ENCODE measurements at regions not wholly inside any gene's neighbourhood (a gene's known extent, or its start where the extent isn't known, plus 50 kb on each side); places are given as distances from the start of the nearest gene placed in this dataset.

DNA sequence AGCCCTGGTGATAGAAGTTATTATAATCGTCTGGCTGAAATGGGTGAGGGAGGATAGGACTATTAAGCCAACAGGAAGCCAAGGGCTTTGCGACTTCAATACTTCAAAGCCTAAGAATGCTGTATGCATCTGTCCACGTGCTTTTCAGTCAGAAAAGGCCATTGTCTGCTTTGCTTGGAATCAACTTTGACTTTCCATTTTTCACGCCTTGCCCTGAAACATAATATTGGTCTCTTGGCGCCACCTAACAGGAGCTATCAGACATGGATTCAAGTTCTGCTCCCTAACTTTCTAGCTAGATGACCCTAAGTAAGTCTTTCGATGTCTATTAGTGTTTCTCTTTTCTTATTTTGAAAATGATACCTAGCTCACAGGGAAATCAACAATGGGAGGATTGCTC lies 572.6 kb downstream of the TLR4 start:
- no peak for TF ChIP-seq TAF1 (IDR thresholded peaks at IDR 0.05; ENCODE audit: borderline replicate concordance, insufficient read depth, low read length)
- TF ChIP-seq FOXP2 (optimal IDR thresholded peaks at IDR 0.05; ENCODE audit: borderline replicate concordance, extremely low read depth, extremely low read length, insufficient read depth) = no peak
- TF ChIP-seq SIN3A (IDR thresholded peaks at IDR 0.05; ENCODE audit: borderline replicate concordance, insufficient read depth, low read length) = no peak
- TF ChIP-seq POLR2AphosphoS5 (IDR thresholded peaks at IDR 0.05; ENCODE audit: low read depth, low read length) = no peak
- TF ChIP-seq, protein P1, sequence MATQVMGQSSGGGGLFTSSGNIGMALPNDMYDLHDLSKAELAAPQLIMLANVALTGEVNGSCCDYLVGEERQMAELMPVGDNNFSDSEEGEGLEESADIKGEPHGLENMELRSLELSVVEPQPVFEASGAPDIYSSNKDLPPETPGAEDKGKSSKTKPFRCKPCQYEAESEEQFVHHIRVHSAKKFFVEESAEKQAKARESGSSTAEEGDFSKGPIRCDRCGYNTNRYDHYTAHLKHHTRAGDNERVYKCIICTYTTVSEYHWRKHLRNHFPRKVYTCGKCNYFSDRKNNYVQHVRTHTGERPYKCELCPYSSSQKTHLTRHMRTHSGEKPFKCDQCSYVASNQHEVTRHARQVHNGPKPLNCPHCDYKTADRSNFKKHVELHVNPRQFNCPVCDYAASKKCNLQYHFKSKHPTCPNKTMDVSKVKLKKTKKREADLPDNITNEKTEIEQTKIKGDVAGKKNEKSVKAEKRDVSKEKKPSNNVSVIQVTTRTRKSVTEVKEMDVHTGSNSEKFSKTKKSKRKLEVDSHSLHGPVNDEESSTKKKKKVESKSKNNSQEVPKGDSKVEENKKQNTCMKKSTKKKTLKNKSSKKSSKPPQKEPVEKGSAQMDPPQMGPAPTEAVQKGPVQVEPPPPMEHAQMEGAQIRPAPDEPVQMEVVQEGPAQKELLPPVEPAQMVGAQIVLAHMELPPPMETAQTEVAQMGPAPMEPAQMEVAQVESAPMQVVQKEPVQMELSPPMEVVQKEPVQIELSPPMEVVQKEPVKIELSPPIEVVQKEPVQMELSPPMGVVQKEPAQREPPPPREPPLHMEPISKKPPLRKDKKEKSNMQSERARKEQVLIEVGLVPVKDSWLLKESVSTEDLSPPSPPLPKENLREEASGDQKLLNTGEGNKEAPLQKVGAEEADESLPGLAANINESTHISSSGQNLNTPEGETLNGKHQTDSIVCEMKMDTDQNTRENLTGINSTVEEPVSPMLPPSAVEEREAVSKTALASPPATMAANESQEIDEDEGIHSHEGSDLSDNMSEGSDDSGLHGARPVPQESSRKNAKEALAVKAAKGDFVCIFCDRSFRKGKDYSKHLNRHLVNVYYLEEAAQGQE (IDR thresholded peaks at IDR 0.05; ENCODE audit: insufficient read depth in 1 of 2, low read depth in 2 of 2, low read length in 2 of 2) = no peak

DNA sequence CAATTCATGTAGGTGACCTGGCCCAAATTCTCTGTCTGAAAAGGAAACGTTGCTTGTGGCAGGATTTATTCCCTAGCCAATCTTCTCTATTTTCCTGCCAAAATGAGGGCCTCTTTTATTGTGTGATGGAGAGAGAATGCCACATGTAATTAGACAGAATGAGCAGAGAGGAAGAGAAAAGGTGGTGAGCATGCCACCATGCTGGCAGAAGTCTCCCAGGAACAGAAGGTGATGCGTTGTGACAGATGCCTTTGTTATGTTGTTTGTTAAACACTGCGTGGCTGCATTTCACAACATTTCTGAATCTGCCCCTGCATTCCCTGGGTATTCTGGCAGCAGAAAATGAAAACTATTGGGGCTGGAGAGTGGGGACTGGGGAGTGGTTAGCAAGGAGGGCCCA lies 577.6 kb downstream of the TLR4 start:
- TF ChIP-seq POLR2AphosphoS5 (IDR thresholded peaks at IDR 0.05; ENCODE audit: low read depth, low read length) (no peak), TAF1 (IDR thresholded peaks at IDR 0.05; ENCODE audit: borderline replicate concordance, insufficient read depth, low read length) (no peak), FOXP2 (optimal IDR thresholded peaks at IDR 0.05; ENCODE audit: borderline replicate concordance, extremely low read depth, extremely low read length, insufficient read depth) (no peak), SIN3A (IDR thresholded peaks at IDR 0.05; ENCODE audit: borderline replicate concordance, insufficient read depth, low read length) (no peak)
- TF ChIP-seq, protein P1 (IDR thresholded peaks at IDR 0.05; ENCODE audit: insufficient read depth in 1 of 2, low read depth in 2 of 2, low read length in 2 of 2) = no peak

DNA sequence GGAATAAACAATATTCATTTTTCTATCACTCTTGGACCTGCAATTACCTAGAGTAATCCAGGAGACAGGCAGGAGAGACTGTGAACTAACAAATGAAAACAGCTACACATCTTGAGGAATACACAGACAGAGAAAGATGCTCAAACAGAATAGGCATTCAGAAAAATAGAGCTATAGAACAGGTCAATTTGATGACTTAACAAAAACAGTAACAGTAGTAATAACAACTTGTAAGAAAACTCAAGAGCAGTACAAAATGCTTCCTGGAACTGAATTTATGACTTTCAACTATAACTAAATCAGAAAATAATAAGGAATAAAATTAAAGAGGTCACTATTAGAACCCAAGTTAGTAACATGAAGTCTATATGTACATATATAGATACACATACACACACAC lies 579.3 kb downstream of the TLR4 start:
- no peak for TF ChIP-seq SIN3A (IDR thresholded peaks at IDR 0.05; ENCODE audit: borderline replicate concordance, insufficient read depth, low read length)
- TF ChIP-seq TAF1 (IDR thresholded peaks at IDR 0.05; ENCODE audit: borderline replicate concordance, insufficient read depth, low read length) = no peak
- TF ChIP-seq, protein P1 (IDR thresholded peaks at IDR 0.05; ENCODE audit: insufficient read depth in 1 of 2, low read depth in 2 of 2, low read length in 2 of 2) = no peak

DNA sequence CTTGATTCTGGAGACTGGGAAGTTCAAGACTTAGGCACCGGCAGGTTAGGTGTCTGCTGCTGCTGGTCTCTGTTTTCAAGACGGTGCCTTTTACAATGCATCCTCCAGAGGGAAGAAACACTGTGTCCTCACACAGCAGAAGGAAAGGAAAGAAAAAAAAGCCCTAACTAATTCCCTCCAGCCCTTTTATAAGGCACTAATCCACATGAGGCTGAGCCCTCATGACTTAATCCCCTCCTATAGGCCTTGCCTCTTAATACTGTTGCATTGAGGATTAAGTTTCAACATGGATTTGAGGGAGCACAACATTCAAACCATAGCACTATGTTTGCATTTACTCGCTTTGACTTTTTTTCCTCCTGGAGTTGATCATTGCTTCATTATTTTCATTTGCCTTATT lies 585.9 kb downstream of the TLR4 start:
- TF ChIP-seq, protein P1 (IDR thresholded peaks at IDR 0.05; ENCODE audit: insufficient read depth in 1 of 2, low read depth in 2 of 2, low read length in 2 of 2) = no peak

DNA sequence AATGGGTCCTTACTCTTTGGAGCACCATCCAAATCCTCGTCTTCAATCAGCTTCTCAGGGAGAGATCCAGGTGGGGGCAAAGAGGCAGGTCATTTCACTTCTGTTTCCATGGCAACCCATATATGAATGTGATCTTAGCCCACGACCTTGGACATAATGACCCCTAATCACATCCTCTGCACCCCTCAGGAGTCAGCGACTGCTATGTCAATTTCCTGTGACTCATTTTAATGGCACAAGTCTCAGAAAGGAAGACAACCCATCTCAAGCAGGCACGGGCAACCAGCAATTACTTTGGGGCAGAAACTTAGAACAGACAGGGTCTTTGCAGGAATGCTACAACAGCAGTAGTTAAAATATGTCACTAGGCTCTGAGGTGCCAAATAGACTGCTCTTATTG lies 591.2 kb downstream of the TLR4 start:
- TF ChIP-seq, protein P1 (IDR thresholded peaks at IDR 0.05; ENCODE audit: insufficient read depth in 1 of 2, low read depth in 2 of 2, low read length in 2 of 2) = no peak
